MM.1S (cell line): ENCODE measurements at regions not wholly inside any gene's neighbourhood (a gene's known extent, or its start where the extent isn't known, plus 50 kb on each side); places are given as distances from the start of the nearest gene placed in this dataset.

Experiments
- DNase-seq: peaks from one replicate; pipeline ENCODE4 v3.0.0-alpha.2; 2015
- H2AFZ ChIP-seq: fragments of 300-600 bp; sonication (generic); 2 replicates; pipeline ENCODE4 v1.6.0; 2016; ENCODE audit warnings: antibody characterized with exemption, low read length
- H3F3A ChIP-seq: fragments of 300-600 bp; sonication (generic); 2 replicates; pipeline ENCODE4 v1.6.1; 2016; ENCODE audit warnings: mild to moderate bottlenecking, antibody characterized with exemption, low read length, moderate library complexity, mixed read lengths; ENCODE audit not compliant: insufficient read depth
- H3K27ac ChIP-seq: fragments of 300-600 bp; sonication (generic); 2 replicates; pipeline ENCODE4 v1.5.1; 2016; ENCODE audit warnings: mild to moderate bottlenecking, low read length
- H3K27me3 ChIP-seq: fragments of 300-600 bp; sonication (generic); replicated peaks from 2 replicates; pipeline ENCODE4 v1.6.0; 2016; ENCODE audit warnings: low read length; ENCODE audit not compliant: insufficient read depth
- H3K36me3 ChIP-seq: fragments of 300-600 bp; sonication (generic); replicated peaks from 2 replicates; pipeline ENCODE4 v1.6.1; 2016; ENCODE audit warnings: mild to moderate bottlenecking, low read length, mixed read lengths; ENCODE audit not compliant: insufficient read depth
- H3K4me1 ChIP-seq: fragments of 300-600 bp; sonication (generic); 2 replicates; pipeline ENCODE4 v1.6.1; 2016; ENCODE audit warnings: low read length, mixed read lengths
- H3K4me2 ChIP-seq: fragments of 300-600 bp; sonication (generic); 2 replicates; pipeline ENCODE4 v1.6.0; 2016; ENCODE audit warnings: low read depth, low read length
- H3K4me3 ChIP-seq: fragments of 300-600 bp; sonication (generic); 2 replicates; pipeline ENCODE4 v1.5.1; 2016; ENCODE audit warnings: low read length, mixed read lengths
- H3K79me2 ChIP-seq: fragments of 300-600 bp; sonication (generic); 2 replicates; pipeline ENCODE4 v1.6.1; 2016; ENCODE audit warnings: mixed run types, low read length, mixed read lengths
- H3K9ac ChIP-seq: fragments of 300-600 bp; sonication (generic); 2 replicates; pipeline ENCODE4 v1.6.1; 2016; ENCODE audit warnings: low read length, mixed read lengths
- H3K9me2 ChIP-seq: fragments of 300-600 bp; sonication (generic); replicated peaks from 2 replicates; pipeline ENCODE4 v1.6.1; 2016; ENCODE audit warnings: mild to moderate bottlenecking, low read length, mixed read lengths; ENCODE audit not compliant: insufficient read depth
- H3K9me3 ChIP-seq: fragments of 300-600 bp; sonication (generic); replicated peaks from 2 replicates; pipeline ENCODE4 v1.6.1; 2016; ENCODE audit warnings: mild to moderate bottlenecking, low read length, mixed read lengths; ENCODE audit not compliant: insufficient read depth
- H4K20me1 ChIP-seq: fragments of 300-600 bp; sonication (generic); 2 replicates; pipeline ENCODE4 v1.6.1; 2016; ENCODE audit warnings: mild to moderate bottlenecking, low read length, moderate library complexity, mixed read lengths; ENCODE audit not compliant: insufficient read depth
- EZH2 ChIP-seq: fragments of 300-600 bp; sonication (generic); optimal IDR thresholded peaks from 2 replicates; pipeline ENCODE3; 2017; ENCODE audit warnings: low read depth, mild to moderate bottlenecking, antibody characterized with exemption, low read length, mixed read lengths
- EZH2phosphoT487 ChIP-seq: fragments of 300-600 bp; sonication (generic); IDR thresholded peaks from 2 replicates; pipeline ENCODE4 v1.6.1; 2018; ENCODE audit warnings: antibody characterized with exemption, low read length
- TF ChIP-seq, protein P1 (sequence below): fragments of 300-600 bp; sonication (generic); IDR thresholded peaks from 2 replicates; pipeline ENCODE4 v1.5.1; 2016; ENCODE audit warnings: antibody characterized with exemption, low read length, mixed read lengths

- Histone ChIP-seq H4K20me1 (no peaks in the 10 kb centered on the region), H3K4me2 (no peak overlapping the region), H3F3A (no peaks in the 10 kb centered on the region), H3K27ac (no peak overlapping the region), H3K9me2 (no peaks in the 10 kb centered on the region), H3K9ac (no peak overlapping the region), H3K9me3 (no peaks in the 10 kb centered on the region), H3K79me2 (no peaks in the 10 kb centered on the region), H3K4me3 (no peak overlapping the region), H3K36me3 (no peaks in the 10 kb centered on the region), H3K27me3 (no peaks in the 10 kb centered on the region), H3K4me1 (no peaks in the 10 kb centered on the region), H2AFZ (no peak overlapping the region)
- TF ChIP-seq EZH2phosphoT487 (no peak), EZH2 (no peak)
- TF ChIP-seq, protein P1, sequence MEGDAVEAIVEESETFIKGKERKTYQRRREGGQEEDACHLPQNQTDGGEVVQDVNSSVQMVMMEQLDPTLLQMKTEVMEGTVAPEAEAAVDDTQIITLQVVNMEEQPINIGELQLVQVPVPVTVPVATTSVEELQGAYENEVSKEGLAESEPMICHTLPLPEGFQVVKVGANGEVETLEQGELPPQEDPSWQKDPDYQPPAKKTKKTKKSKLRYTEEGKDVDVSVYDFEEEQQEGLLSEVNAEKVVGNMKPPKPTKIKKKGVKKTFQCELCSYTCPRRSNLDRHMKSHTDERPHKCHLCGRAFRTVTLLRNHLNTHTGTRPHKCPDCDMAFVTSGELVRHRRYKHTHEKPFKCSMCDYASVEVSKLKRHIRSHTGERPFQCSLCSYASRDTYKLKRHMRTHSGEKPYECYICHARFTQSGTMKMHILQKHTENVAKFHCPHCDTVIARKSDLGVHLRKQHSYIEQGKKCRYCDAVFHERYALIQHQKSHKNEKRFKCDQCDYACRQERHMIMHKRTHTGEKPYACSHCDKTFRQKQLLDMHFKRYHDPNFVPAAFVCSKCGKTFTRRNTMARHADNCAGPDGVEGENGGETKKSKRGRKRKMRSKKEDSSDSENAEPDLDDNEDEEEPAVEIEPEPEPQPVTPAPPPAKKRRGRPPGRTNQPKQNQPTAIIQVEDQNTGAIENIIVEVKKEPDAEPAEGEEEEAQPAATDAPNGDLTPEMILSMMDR: no peak
- no peak for DNase-seq
These were observed 235.1 kb upstream of the CXCL12 start for GRCh38 chr10:44619975-44620374.

- no peak overlapping the region for H3K4me3 ChIP-seq
- no peaks in the 10 kb centered on the region for H3K27me3 ChIP-seq
- no peak overlapping the region for H2AFZ ChIP-seq
- no peaks in the 10 kb centered on the region for H3K9me2 ChIP-seq
- H3K4me2 ChIP-seq: no peak overlapping the region
- no peaks in the 10 kb centered on the region for H3K79me2 ChIP-seq
- no peaks in the 10 kb centered on the region for H3K4me1 ChIP-seq
- no peak overlapping the region for H3K27ac ChIP-seq
- no peak overlapping the region for H3K9ac ChIP-seq
- no peaks in the 10 kb centered on the region for H3F3A ChIP-seq
- no peaks in the 10 kb centered on the region for H3K36me3 ChIP-seq
- DNase-seq: no peak
- TF ChIP-seq, protein P1: no peak
- TF ChIP-seq EZH2phosphoT487 (no peak), EZH2 (no peak)
- H3K9me3 ChIP-seq: no peaks in the 10 kb centered on the region
- H4K20me1 ChIP-seq: no peaks in the 10 kb centered on the region
These were observed 242.9 kb upstream of the CXCL12 start for GRCh38 chr10:44627591-44628354.

DNA sequence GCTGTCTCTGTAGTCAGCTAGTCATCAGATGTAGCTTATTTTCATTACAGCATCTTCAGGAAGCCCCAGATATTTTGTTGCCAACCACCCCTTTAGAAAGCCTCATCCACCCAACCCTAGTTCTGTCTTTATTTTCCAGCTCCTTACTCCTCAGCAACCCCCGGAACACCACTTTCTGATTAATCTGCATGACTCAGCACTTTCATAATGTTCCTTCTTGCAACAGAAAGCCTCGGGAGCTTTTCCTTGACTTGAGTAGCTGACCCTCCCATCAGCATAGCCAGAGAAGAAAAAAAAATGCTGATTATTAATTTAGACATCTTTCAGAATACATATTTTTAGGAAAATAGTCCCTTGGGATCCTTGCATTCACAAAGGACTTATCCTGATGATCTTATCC, 244.0 kb upstream of the CXCL12 start:
- no peak overlapping the region for H3K27ac ChIP-seq
- H4K20me1 ChIP-seq: no peaks in the 10 kb centered on the region

More for the DNA sequence above, 244.0 kb upstream of the CXCL12 start:
- Histone ChIP-seq H3K4me3 (no peak overlapping the region), H3K9ac (no peak overlapping the region), H3K79me2 (no peaks in the 10 kb centered on the region), H3K27me3 (no peaks in the 10 kb centered on the region), H3K36me3 (no peaks in the 10 kb centered on the region), H3K9me3 (no peaks in the 10 kb centered on the region), H3F3A (no peaks in the 10 kb centered on the region), H2AFZ (no peak overlapping the region), H3K9me2 (no peaks in the 10 kb centered on the region), H3K4me2 (no peak overlapping the region), H3K4me1 (no peaks in the 10 kb centered on the region)
- TF ChIP-seq EZH2 (no peak), EZH2phosphoT487 (no peak)
- TF ChIP-seq, protein P1: no peak
- no peak for DNase-seq
